SK-N-SH (cell line): ENCODE measurements at regions not wholly inside any gene's neighbourhood (a gene's known extent, or its start where the extent isn't known, plus 50 kb on each side); places are given as distances from the start of the nearest gene placed in this dataset.

ENCODE experiments used
- CTCF ChIA-PET: fragments of 300-600, 350-600 bp; formaldehyde crosslinking; extraction: SDS; loops from one replicate; lab custom pipeline; 2021; lab: Yijun Ruan, JAX
- POLR2A ChIA-PET: fragments of 350-600 bp; sonication (Branson Sonifier 250); formaldehyde crosslinking; extraction: SDS; loops from one replicate; lab custom pipeline; 2020; ENCODE audit warnings: antibody characterized with exemption, inconsistent platforms; lab: Yijun Ruan, JAX
- DNase-seq: peaks from one replicate; pipeline ENCODE4 v3.0.0; 2012
- H2AFZ ChIP-seq: fragments of 200-600 bp; sonication (generic); 2 replicates; pipeline ENCODE4 v1.8.1; 2016; ENCODE audit warnings: antibody characterized with exemption, mild to moderate bottlenecking, low read depth
- H3F3A ChIP-seq: fragments of 200-600 bp; sonication (generic); replicated peaks from 2 replicates; pipeline ENCODE3; 2016; ENCODE audit warnings: antibody characterized with exemption, mild to moderate bottlenecking; ENCODE audit not compliant: insufficient read depth
- H3K27ac ChIP-seq, 2 experiments: fragments of 200-500 bp in 1 of 2; fragments of 200-600 bp in 1 of 2; sonication (Bioruptor generic) in 1 of 2; sonication (generic), shearing (Covaris generic) in 1 of 2; 2 replicates each; pipeline versions ENCODE4 v1.5.1 to v1.6.1; 2014 to 2016; ENCODE audit warnings: low read depth in 2 of 2, inconsistent platforms in 1 of 2, low read length in 1 of 2, mild to moderate bottlenecking in 1 of 2, mixed read lengths in 1 of 2
- H3K27me3 ChIP-seq: fragments of 200-600 bp; sonication (generic), shearing (Covaris generic); 2 replicates; pipeline ENCODE4 v1.6.1; 2016; ENCODE audit warnings: mixed run types; ENCODE audit not compliant: insufficient read depth
- H3K36me3 ChIP-seq, 2 experiments: fragments of 200-500 bp in 1 of 2; fragments of 200-600 bp in 1 of 2; sonication (Bioruptor generic) in 1 of 2; sonication (generic) in 1 of 2; replicated peaks in 1 of 2; 2 replicates each; pipeline versions ENCODE3 to v1.5.1; 2014 to 2016; ENCODE audit warnings: low read length in 1 of 2, mild to moderate bottlenecking in 1 of 2; ENCODE audit not compliant: insufficient read depth in 2 of 2, control insufficient read depth in 1 of 2
- H3K4me1 ChIP-seq, 2 experiments: fragments of 200-500 bp in 1 of 2; fragments of 200-600 bp in 1 of 2; sonication (Bioruptor generic) in 1 of 2; sonication (generic), shearing (Covaris generic) in 1 of 2; 2 replicates each; pipeline versions ENCODE4 v1.5.1 to v1.6.1; 2014 to 2016; ENCODE audit warnings: low read depth in 1 of 2, low read length in 1 of 2, mixed run types in 1 of 2; ENCODE audit not compliant: insufficient read depth in 2 of 2, control insufficient read depth in 1 of 2
- H3K4me2 ChIP-seq: fragments of 200-600 bp; sonication (generic), shearing (Covaris generic); 2 replicates; pipeline ENCODE4 v1.6.1; 2017; ENCODE audit warnings: mixed run types
- H3K4me3 ChIP-seq, 2 experiments: fragments of 200-500 bp in 1 of 2; fragments of 200-600 bp in 1 of 2; sonication (Bioruptor generic) in 1 of 2; sonication (generic), shearing (Covaris generic) in 1 of 2; 2 replicates each; pipeline versions ENCODE4 v1.5.1 to v1.8.1; 2014 to 2016; ENCODE audit warnings: low read depth in 2 of 2, inconsistent platforms in 1 of 2, low read length in 1 of 2, mild to moderate bottlenecking in 1 of 2, mixed read lengths in 1 of 2, moderate library complexity in 1 of 2
- H3K79me2 ChIP-seq: fragments of 200-600 bp; sonication (generic); 2 replicates; pipeline ENCODE4 v1.8.1; 2017; ENCODE audit warnings: mild to moderate bottlenecking; ENCODE audit not compliant: insufficient read depth
- H3K9ac ChIP-seq: fragments of 200-600 bp; sonication (generic); 2 replicates; pipeline ENCODE4 v1.6.1; 2017; ENCODE audit warnings: mixed run types
- H3K9me2 ChIP-seq: fragments of 200-600 bp; sonication (generic); 2 replicates; pipeline ENCODE4 v1.6.1; 2017; ENCODE audit warnings: mixed run types
- H3K9me3 ChIP-seq: fragments of 200-600 bp; sonication (generic); 2 replicates; pipeline ENCODE4 v1.6.1; 2017; ENCODE audit warnings: mixed run types, mild to moderate bottlenecking, moderate library complexity
- H4K20me1 ChIP-seq: fragments of 200-600 bp; sonication (generic); 2 replicates; pipeline ENCODE4 v1.6.1; 2017; ENCODE audit warnings: mild to moderate bottlenecking, mixed run types; ENCODE audit not compliant: insufficient read depth
- CHD2 ChIP-seq: fragments of 150-350 bp; IDR thresholded peaks from 2 replicates; pipeline ENCODE4 v1.6.1; 2018; ENCODE audit warnings: low read length; ENCODE audit not compliant: partially characterized antibody
- EZH2phosphoT487 ChIP-seq: fragments of 200-600 bp; sonication (generic); IDR thresholded peaks from 2 replicates; pipeline ENCODE4 v1.6.1; 2017; ENCODE audit warnings: low read depth, mixed run types, mild to moderate bottlenecking, antibody characterized with exemption, moderate library complexity, borderline replicate concordance
- FOXJ3 ChIP-seq: sonication (generic); formaldehyde crosslinking; IDR thresholded peaks from 2 replicates; pipeline ENCODE4 v1.5.1; 2020; ENCODE audit warnings: mild to moderate bottlenecking, missing genetic modification reagents
- MEF2A ChIP-seq: IDR thresholded peaks from 2 replicates; pipeline ENCODE4 v1.4.0; 2012; ENCODE audit warnings: low read depth, borderline replicate concordance
- POLR2AphosphoS5 ChIP-seq: IDR thresholded peaks from 2 replicates; pipeline ENCODE4 v1.6.1; 2012; ENCODE audit warnings: low read depth, low read length
- RFX5 ChIP-seq: IDR thresholded peaks from 2 replicates; pipeline ENCODE4 v1.6.1; 2012; ENCODE audit warnings: mild to moderate bottlenecking, improper control_type of control experiment, low read length
- RXRA ChIP-seq: IDR thresholded peaks from 2 replicates; pipeline ENCODE4 v1.4.0; 2012; ENCODE audit warnings: low read depth, mild to moderate bottlenecking, borderline replicate concordance
- TCF12 ChIP-seq: IDR thresholded peaks from 2 replicates; pipeline ENCODE4 v1.4.0; 2012
- WGBS: methylation state at CpG from one replicate; pipeline ENCODE4 v1.1.6; 2017; ENCODE audit warnings: low lambda C conversion rate; 5-methylcytosine and 5-hydroxymethylcytosine counted together
- TF ChIP-seq, protein P1 (sequence below): fragments of 150-350 bp; IDR thresholded peaks from 2 replicates; pipeline ENCODE4 v1.6.1; 2017; ENCODE audit warnings: antibody characterized with exemption, low read length, low read depth, borderline replicate concordance
- TF ChIP-seq, protein P2 (sequence below): IDR thresholded peaks from 2 replicates; pipeline ENCODE4; 2012
- TF ChIP-seq, protein P3 (sequence below): IDR thresholded peaks from 2 replicates; pipeline ENCODE4 v1.4.0; 2012; ENCODE audit warnings: low read depth

DNA sequence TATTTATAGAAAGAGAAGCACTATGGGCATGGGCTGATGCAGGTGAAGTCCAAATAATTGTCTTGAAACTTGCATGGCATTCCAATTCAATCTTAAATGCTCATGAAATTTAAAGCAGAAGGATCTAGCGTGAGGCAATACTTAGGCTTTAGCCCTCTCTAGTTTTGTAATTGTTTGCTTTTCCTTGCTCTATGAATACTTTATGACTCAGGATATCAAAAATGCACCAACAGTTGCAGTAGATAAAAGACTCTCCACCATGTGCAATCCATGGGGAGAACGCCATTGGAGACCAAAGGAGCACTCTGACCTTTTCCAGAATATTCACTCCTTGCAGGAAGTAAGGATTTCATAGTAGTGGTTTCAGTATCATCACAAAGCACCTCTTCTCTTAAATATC is 436.4 kb downstream of the LRRIQ3 start:
- TF ChIP-seq MEF2A: no peak
- no peak for TF ChIP-seq RFX5
- TF ChIP-seq POLR2AphosphoS5: no peak
- TF ChIP-seq, protein P1, sequence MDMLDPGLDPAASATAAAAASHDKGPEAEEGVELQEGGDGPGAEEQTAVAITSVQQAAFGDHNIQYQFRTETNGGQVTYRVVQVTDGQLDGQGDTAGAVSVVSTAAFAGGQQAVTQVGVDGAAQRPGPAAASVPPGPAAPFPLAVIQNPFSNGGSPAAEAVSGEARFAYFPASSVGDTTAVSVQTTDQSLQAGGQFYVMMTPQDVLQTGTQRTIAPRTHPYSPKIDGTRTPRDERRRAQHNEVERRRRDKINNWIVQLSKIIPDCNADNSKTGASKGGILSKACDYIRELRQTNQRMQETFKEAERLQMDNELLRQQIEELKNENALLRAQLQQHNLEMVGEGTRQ: no peak
- no peak for TF ChIP-seq FOXJ3
- no peak overlapping the region for H3K4me2 ChIP-seq
- H4K20me1 ChIP-seq: no peaks in the 10 kb centered on the region
- H3K4me1 ChIP-seq: no peaks in the 10 kb centered on the region
- no peaks in the 10 kb centered on the region for H3K79me2 ChIP-seq
- no peak overlapping the region for H3K4me3 ChIP-seq
- H2AFZ ChIP-seq: no peak overlapping the region
- no peak overlapping the region for H3K27ac ChIP-seq
- H3K9me2 ChIP-seq: no peaks in the 10 kb centered on the region
- no peak for DNase-seq
- ChIA-PET CTCF (no interaction called here), POLR2A (no interaction called here)
- 44% methylated on average over 2 of the region's 2 CpGs for WGBS
- no peaks in the 10 kb centered on the region for H3K27me3 ChIP-seq
- H3K36me3 ChIP-seq: no peaks in the 10 kb centered on the region
- H3K9me3 ChIP-seq: no peaks in the 10 kb centered on the region
- H3K9ac ChIP-seq: no peak overlapping the region
- H3F3A ChIP-seq: no peaks in the 10 kb centered on the region

DNA sequence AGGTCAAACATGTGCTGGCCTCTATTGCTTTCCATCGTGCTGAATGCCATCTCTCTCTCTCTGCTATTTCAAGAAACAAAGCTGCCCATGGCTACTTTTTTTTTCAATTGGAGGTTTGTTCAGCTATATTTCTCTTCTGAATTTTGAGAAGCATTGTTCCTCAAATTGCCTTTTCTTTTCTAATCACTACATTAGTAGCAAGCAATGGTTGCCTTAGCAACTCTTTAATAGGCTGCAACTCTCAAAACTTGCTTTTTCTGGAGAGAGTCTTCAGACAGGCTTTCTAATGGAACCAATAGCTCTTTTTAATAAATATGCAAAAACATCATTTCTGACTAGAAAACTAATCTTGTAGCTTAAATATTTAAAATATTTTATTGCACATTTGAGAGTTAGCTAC is 439.0 kb downstream of the LRRIQ3 start:
- Histone ChIP-seq H3K9me3 (no peaks in the 10 kb centered on the region), H3K27ac (no peak overlapping the region), H3K4me1 (no peaks in the 10 kb centered on the region), H3K9me2 (no peaks in the 10 kb centered on the region), H3F3A (no peaks in the 10 kb centered on the region), H2AFZ (no peak overlapping the region), H3K9ac (no peak overlapping the region), H3K27me3 (no peaks in the 10 kb centered on the region), H3K4me3 (no peak overlapping the region), H4K20me1 (no peaks in the 10 kb centered on the region), H3K79me2 (no peaks in the 10 kb centered on the region), H3K36me3 (no peaks in the 10 kb centered on the region), H3K4me2 (no peak overlapping the region)
- CTCF ChIA-PET: interaction anchor here (1.5 kb wide), 1 partner anchor 930 kb away, joined by 3 read pairs; no protein-coding TSS in a partner anchor
- TF ChIP-seq RXRA (no peak), TCF12 (no peak), POLR2AphosphoS5 (no peak), CHD2 (no peak), RFX5 (no peak), EZH2phosphoT487 (no peak)
- TF ChIP-seq, protein P2, sequence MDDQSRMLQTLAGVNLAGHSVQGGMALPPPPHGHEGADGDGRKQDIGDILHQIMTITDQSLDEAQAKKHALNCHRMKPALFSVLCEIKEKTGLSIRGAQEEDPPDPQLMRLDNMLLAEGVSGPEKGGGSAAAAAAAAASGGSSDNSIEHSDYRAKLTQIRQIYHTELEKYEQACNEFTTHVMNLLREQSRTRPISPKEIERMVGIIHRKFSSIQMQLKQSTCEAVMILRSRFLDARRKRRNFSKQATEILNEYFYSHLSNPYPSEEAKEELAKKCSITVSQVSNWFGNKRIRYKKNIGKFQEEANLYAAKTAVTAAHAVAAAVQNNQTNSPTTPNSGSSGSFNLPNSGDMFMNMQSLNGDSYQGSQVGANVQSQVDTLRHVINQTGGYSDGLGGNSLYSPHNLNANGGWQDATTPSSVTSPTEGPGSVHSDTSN: no peak
- TF ChIP-seq, protein P3, sequence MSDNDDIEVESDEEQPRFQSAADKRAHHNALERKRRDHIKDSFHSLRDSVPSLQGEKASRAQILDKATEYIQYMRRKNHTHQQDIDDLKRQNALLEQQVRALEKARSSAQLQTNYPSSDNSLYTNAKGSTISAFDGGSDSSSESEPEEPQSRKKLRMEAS: no peak
- 38% methylated on average over 1 of the region's 1 CpG for WGBS
- POLR2A ChIA-PET: no interaction called here
- no peak for DNase-seq
